Inferior parietal cortex (tissue), 1 donor: ENCODE measurements at regions not wholly inside any gene's neighbourhood (a gene's known extent, or its start where the extent isn't known, plus 50 kb on each side); places are given as distances from the start of the nearest gene placed in this dataset.
A peak's percentile ranks its signal among the peaks of the same experiment; 100 is the strongest.

Experiments used
- DNase-seq: peaks from one replicate; pipeline ENCODE4 v3.0.0-alpha.2; 2016; ENCODE audit errors: extremely low spot score

DNA sequence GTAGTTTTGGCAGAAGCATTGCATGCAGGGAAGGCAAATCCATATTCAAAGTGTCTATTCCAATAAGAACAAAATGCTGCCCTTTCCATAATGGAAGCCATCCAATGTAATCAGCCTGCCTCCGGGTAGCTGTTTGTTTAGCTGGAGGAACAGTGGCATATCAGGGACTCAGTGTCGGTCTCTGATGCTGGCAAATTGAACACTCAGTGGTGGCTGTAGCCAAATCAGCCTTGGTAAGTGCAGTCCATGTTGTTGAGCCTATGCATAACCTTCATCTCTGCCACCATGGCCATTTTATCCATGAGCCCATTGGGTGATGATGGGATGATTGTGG, 147.8 kb upstream of the MAX start:
- DNase-seq, result no peak

DNA sequence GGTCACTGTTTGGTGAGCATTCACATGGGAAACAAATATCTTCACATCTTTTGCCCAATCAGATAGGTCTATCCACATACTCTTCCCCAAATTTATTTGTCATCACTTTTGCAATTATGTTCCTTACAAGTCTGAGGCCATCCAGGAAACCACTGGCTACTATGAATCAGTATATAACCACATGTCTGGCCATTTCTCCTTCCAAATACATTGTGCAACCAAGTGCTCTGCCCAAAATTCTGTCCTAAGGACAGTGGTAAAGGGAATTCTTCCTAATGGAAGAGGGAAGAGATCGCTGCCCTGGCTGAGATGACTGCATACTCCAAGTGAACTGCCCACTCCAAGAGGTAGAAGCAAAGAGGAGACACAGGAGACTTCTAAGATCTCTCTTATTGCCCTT, 148.9 kb upstream of the MAX start:
- DNase-seq, result no peak

DNA sequence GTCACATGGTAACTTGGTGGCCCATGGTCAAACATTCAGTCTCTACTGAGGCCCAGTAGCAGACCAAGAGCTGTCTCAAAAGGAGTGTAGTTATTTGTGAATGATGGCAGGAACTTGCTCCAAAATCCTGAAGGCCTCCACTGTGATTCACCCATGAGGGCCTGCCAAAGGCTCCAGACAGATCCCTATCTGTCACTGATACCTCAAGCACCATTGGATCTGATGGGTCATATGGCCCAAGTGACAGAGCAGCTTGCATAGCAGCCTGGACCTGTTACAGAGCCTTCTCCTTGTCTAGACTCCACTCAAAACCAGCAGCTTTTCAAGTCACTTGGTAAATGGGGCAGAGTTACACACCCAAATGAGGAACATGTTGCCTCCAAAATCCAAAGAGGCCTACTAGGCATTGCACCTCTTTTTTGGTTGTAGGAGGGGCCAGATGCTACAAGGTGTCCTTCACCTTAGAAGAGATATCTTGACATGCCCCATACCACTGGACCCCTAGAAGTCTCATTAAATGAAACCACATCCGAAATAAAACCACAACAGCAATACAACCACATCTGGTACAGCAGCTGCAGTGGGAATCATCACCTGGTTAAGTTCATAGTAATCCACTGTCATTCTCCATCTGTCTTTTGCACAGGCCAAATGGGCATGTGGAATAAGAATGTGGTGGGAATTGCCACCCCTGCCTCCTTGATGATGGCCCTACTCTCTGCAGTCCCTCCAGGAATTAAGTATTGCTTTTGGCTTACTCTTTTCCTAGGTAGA, 150.4 kb upstream of the MAX start:
- no peak for DNase-seq

DNA sequence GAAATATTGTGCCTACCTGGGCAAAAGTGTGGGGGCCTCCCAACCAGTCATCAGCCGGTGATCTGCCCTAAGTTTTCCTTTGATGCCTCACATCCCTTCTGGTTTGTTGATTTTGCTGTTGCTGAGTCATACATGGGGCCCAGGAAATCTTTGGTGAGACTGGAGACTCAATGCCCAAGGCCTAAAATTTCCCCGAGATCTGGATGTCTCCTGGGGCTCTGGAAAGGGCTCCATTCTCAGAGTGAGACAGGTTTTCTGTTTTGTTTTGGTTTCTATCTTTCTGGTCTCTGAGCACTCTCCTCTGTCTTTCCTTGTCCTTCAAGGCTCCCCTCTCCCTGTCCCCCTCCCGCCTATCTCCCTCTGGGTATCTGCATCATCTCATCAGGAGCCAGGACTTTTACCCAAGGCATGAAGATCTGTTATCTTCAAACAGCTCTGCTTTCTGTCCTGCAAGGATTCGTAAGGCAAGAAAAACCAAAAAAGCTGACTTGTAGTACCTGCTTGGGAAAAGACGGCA, 152.8 kb upstream of the MAX start:
- DNase-seq, result no peak

- no peak for DNase-seq
Observed at GRCh38 chr14:65255583-65256461, 153.5 kb upstream of the MAX start.

DNA sequence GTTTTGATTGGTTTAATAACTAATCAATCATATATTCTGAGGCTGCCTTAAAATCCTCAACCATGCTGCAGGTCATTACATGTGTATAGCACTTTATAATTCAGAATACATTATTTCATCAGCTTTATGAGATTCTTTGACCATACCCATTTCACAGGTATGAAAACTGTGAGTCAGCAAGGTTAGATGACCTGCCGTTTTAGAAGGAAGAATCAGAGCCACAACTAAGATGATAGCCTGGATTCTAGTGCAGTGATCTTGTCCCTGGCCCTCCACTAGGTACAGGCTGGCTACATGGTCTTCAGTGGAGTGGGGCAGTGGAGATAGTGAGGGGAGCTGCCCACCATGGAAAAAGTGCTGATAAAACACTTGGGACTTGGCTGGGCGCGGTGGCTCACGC, 154.4 kb upstream of the MAX start:
- DNase-seq, result no peak

DNA sequence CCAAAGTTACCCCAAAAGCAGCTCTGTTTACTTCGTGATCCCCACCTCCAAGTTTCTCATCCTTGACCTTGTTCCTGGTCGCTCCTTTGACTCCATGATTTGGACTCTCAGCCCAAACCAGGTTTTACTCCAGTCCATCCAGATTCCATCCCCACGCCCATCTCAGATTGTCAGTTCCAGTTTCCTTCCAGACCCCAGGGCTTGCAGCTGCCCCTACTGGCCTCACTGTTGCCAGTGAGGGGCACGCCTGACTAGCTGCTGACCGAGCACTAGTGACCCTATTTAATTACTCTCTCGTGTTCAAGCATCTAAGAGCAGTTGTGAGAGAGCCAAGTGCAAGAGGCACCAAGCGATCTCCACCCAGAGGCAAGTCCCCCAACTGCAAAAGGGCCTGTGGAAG, 155.1 kb upstream of the FUT8 start:
- no peak for DNase-seq

DNA sequence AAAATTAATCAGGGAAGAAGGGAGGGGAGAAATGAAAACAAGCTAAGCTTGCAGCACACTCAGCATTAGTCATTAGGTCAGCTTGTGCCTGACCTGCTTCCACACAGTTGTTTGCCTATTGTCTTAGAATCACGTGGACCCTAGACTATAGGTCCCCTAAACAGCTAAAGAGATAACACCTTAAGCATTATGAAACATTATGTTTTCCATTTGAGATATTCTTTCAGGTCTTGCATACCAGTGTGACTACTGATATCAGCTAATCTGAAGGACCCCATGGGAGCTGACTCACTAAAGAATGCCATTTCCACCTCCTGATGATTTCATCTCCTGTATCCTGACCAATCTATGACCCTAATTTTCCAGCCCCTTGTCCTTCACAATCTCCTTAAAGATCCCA, 154.1 kb upstream of the FUT8 start:
- DNase-seq, result no peak

GRCh38 chr14:65259000-65259399, 153.5 kb upstream of the FUT8 start:
- DNase-seq, result no peak

DNA sequence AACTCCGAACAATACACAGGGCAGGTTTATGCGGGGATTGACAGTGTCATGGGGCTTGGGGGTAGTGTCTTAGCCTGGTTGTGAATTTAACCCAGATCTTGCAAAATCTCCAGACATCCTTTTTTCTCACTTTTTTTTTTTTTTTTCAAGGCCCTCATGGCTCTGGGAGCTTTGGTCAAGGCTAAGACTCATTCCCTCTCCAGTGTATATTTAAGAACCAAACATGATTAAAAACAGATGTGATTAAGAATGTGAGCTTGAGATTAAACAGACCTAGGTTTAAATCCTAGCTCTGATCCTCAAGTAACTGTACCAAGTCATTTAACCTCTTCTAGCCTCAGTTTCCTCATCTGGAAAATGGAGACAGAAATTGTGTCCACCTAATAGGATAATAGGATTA, 151.7 kb upstream of the FUT8 start:
- no peak for DNase-seq

DNA sequence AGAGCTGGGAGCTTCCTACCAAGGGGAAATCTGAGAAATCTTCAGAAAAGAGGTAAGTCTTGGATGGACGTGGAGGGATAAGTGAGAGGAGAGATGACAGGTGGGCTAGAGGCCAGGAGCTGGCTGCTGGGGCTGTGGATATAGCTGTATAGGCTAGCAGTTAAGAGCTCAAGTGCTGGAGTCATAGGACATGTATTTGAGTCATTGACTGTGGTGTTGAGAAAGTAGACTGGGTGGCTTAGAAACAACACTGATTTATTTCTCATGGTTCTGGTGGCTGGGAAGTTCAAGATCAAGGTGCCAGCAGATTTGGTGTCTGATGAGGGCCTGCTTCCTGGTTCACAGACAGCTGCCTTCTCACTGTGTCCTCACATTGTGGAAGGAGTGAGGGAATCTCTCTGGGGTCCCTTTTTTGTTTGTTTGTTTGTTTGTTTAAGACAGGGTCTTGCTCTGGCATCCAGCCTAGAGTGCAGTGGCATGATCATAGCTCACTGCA, 151.1 kb upstream of the FUT8 start:
- DNase-seq, result no peak

GRCh38 chr14:65261946-65262345, 150.6 kb upstream of the FUT8 start:
- DNase-seq, result no peak

DNA sequence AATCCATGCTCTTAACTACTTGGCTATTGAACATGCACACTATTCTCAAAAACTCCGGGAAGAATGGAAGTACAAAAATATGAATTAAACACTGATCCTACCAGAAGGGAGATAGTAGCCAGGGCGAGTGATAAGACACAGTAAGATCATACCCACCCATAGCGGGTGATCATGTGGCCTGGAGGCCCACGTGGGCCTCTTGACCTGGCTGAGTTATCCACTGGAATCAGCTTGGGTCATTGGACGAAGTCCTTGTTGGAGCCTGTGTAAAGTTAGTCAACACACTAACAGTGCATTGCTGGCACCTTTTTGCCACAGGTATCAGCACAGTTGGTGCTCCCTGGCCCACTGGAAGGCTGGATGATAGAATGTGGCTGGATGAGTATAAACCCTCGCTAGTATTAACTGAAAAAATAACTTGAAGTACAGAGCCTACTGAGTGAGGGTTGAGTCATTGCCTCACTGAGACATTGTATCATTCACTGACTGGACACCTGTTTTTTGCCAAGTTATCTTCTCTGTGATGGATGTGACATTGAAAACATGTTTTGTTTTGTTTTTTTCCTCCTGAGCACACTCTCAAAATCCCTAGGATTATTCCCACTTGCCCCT, 149.2 kb upstream of the FUT8 start:
- no peak for DNase-seq

DNA sequence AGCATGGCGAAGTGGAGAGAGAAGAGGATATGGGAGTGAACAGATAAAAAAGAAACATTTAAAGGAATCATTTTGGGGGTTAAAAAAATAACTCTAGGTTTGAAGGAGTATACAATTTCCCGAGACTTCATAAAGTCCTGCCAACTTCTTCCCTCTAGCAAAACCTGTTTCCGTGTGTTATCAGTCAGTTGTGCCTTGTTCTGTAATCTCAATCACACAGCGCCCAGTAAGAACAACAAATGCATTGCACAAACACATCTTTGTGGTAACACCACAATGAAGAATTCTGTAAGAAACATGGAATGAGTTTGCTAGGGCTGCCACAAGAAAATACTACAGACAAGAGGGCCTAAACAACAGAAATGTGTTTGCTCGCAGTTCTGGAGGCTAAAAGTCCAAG, 144.7 kb upstream of the FUT8 start:
- no peak for DNase-seq

GRCh38 chr14:65268594-65268993, 143.9 kb upstream of the FUT8 start:
- no peak for DNase-seq

- DNase-seq, result no peak
Observed at GRCh38 chr14:65269732-65270131, 142.8 kb upstream of the FUT8 start.

GRCh38 chr14:65277027-65277426, 135.5 kb upstream of the FUT8 start:
- no peak for DNase-seq

DNA sequence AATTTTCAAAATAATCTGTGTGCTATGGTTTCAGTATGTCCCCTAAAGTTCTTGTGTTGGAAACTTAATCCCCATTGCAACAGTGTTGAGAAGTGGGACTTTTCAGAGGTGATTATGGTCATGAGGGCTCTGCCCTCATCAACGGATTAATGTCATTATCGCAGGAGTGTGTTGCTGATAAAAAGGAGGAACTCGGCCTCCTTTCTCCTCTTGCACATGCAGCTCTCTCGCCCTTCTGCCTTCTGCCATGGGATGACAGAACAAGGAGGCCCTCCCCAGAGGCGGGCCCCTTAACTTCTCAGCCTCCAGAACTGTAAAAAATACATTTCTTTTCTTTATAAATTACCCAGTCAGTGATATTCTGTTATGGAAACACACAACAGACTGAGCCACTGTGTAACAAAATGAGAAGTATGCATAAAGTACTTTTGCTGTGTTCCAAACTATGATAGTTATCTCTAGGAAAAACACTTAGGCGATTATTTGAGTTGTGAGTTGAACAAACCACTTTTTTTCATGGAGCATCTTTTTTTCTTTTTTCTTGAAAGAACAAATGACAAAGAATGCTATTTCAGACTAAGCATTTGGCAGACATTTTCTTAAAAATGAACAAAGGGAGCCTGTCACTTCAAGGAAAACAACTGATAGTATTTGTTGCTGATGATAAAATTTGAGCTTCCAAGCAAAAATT, 134.8 kb upstream of the FUT8 start:
- DNase-seq, result peak; percentile 68

DNA sequence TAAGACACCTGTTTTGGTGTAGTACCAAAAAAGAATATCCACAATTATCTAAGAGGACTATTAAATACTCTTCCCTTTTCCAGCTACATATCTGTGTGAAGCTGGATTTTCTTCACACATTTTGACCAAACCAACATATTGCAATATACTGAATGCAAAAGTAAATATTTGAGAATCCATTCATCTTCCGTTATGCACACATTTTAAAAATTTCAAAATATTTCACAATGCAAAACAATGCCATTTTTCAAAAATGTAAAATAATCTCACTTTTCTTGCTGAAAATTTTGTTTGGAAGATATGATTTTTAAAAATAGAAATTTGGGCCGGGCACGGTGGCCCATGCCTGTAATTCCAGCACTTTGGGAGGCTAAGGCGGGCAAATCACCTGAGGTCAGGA, 133.9 kb upstream of the FUT8 start:
- no peak for DNase-seq

DNA sequence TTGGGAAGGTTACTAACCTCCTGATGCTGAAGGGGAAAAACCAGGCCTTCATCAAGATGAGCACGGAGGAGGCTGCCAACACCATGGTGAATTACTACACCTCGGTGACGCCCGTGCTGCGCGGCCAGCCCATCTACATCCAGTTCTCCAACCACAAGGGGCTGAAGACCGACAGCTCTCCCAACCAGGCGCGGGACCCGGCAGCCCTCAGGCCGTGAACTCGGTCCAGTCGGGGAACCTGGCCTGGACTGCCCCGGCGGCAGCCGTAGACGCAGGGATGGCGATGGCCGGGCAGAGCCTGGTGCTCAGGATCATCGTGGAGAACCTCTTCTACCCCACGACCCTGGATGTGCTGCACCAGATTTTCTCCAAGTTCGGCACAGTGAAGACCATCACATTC, 133.0 kb upstream of the FUT8 start:
- no peak for DNase-seq

- no peak for DNase-seq
Observed at GRCh38 chr14:65279958-65280357, 132.6 kb upstream of the FUT8 start.

- DNase-seq, result no peak
Observed at GRCh38 chr14:65280653-65281052, 131.9 kb upstream of the FUT8 start.
